Kidney epithelial cell (primary cell): ENCODE measurements at regions not wholly inside any gene's neighbourhood (a gene's known extent, or its start where the extent isn't known, plus 50 kb on each side); places are given as distances from the start of the nearest gene placed in this dataset.

Source experiments
- DNase-seq: peaks from one replicate; pipeline ENCODE4 v3.0.0-alpha.2; 2010; ENCODE audit warnings: low read depth
- H3K27me3 ChIP-seq: 2 replicates; pipeline ENCODE4 v1.6.0; 2011; ENCODE audit warnings: low read length; ENCODE audit not compliant: control insufficient read depth, insufficient read depth
- H3K36me3 ChIP-seq: 2 replicates; pipeline ENCODE4 v1.5.1; 2011; ENCODE audit warnings: low read length; ENCODE audit not compliant: control insufficient read depth, insufficient read depth
- H3K4me3 ChIP-seq: 2 replicates; pipeline ENCODE4 v1.5.1; 2011; ENCODE audit warnings: low read depth, mild to moderate bottlenecking, control low read depth, low read length
- TF ChIP-seq, protein P1 (sequence below): IDR thresholded peaks from 2 replicates; pipeline ENCODE4 v1.5.1; 2011; ENCODE audit warnings: mild to moderate bottlenecking, moderate library complexity, low read length, control low read depth, inconsistent platforms; ENCODE audit not compliant: insufficient read depth, poor library complexity, severe bottlenecking

DNA sequence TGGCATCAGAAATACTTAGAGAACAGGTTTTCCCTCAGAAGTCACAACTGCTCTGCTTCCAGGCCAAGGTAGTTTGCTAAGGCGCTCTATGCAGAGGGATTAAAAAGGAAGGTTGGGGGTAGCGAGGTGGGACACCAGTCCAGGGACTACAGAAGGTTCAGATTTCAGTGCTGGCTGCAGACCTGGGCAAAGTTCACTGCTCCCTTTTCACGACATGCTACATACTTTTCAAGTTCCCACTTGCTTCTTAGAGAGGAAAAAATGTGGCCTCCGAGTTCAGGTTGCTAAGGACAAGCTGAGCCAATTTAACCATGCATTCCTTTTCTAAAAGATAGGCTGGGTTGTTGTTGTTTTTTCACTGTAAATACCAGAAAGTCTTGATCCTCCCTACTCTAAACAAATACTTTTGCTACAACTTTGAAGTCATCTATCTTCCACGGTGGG lies 158.6 kb upstream of the NR2F2 start:
- Histone ChIP-seq H3K4me3 (no peak overlapping the region), H3K27me3 (no peaks in the 10 kb centered on the region), H3K36me3 (no peaks in the 10 kb centered on the region)
- no peak for DNase-seq
- TF ChIP-seq, protein P1, sequence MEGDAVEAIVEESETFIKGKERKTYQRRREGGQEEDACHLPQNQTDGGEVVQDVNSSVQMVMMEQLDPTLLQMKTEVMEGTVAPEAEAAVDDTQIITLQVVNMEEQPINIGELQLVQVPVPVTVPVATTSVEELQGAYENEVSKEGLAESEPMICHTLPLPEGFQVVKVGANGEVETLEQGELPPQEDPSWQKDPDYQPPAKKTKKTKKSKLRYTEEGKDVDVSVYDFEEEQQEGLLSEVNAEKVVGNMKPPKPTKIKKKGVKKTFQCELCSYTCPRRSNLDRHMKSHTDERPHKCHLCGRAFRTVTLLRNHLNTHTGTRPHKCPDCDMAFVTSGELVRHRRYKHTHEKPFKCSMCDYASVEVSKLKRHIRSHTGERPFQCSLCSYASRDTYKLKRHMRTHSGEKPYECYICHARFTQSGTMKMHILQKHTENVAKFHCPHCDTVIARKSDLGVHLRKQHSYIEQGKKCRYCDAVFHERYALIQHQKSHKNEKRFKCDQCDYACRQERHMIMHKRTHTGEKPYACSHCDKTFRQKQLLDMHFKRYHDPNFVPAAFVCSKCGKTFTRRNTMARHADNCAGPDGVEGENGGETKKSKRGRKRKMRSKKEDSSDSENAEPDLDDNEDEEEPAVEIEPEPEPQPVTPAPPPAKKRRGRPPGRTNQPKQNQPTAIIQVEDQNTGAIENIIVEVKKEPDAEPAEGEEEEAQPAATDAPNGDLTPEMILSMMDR: no peak

DNA sequence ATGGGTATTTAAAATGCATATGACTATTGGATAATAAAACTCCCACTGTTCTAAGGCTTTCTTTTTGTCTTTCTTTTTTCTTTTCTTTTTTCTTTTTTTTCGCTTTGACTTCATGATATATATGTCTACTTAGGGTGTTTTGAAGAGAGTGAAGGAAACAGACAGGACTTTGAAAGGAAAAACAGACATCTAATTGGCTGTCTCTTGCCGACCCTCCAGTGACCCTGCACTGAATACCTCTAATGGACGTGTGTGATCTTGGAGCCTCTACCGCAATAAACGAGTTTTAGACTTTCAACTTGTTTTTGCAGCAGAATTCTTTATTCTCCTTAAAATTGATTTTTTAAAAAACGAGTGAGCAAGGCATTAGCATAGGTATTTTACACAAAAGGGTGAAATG lies 158.1 kb upstream of the NR2F2 start:
- H3K36me3 ChIP-seq: no peaks in the 10 kb centered on the region
- TF ChIP-seq, protein P1: no peak
- no peak overlapping the region for H3K4me3 ChIP-seq

DNA sequence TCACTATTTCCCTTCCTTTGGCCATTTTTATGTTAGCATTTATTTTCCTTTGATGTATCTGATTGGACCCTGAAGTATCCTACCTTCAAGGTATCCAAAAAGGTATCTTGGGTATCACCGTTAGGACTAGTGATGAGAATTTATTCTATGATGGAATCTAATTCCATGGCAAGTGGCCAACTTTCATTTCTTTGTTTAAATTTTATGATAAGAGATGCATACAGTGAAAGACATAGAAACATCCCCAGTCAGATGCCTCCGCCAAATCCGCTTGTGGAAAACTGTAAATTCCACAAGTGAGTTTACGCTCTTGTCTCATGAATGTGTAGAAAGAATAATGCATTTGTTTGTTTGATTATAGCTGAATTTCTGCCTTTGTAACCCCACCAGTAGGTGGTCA lies 153.7 kb upstream of the NR2F2 start:
- TF ChIP-seq, protein P1: no peak
- Histone ChIP-seq H3K4me3 (no peak overlapping the region), H3K27me3 (no peaks in the 10 kb centered on the region), H3K36me3 (no peaks in the 10 kb centered on the region)
- no peak for DNase-seq

More for the DNA sequence above, 158.1 kb upstream of the NR2F2 start:
- no peak for DNase-seq
- no peaks in the 10 kb centered on the region for H3K27me3 ChIP-seq

DNA sequence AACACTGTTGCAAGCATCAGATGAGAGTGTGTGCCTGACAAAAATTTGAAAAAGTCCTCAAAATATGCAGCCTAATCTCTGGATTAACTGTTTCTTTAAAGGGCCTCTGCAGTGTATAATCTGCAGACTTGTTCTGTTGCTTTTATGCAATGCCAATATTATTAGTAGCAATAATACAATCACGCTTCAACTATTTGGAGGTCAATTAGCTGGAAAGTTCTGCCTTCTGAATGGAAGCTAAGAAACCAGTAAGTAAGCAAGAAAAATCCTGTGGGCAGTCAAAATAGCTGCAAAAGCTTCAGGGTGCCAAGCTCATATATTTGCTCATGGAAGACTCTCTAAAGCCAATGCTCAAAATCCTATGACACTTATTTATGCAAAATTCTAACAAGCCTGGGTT lies 153.2 kb upstream of the NR2F2 start:
- DNase-seq: no peak
- no peaks in the 10 kb centered on the region for H3K27me3 ChIP-seq
- H3K4me3 ChIP-seq: no peak overlapping the region
- no peaks in the 10 kb centered on the region for H3K36me3 ChIP-seq
- TF ChIP-seq, protein P1: no peak

DNA sequence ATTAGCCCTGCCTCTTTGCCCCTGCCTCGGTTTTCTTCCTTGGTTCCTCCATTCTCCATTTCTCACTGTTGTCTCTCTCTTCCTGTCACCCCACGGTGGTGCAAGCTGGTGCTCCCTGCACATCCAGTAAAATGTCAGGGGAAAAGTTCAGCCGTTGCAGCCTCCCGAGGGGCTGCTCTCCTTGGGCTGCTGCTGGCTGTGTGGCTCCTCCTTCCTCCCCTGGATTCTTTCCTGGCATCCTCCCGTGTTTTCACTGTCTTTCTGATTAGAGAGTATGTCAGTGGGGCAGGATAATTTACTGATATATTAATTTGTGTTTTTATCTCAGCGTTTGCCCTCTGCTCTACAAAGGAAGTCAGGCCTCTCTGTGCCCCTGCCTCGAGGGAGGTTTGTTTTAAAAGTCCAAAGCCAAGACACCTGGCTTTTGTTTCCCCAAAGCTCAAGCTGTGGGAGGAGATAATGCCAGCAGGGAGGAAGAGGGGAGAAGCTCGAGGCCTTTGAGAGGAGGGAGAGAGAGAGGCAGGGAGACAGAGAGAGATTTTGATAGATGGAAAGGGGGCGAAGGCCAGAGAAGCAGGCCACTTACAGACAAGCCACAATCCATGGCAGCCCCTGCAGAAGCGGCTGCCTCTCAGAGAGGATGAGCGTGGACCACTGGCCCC lies 150.3 kb upstream of the NR2F2 start:
- Histone ChIP-seq H3K36me3 (no peaks in the 10 kb centered on the region), H3K4me3 (no peak overlapping the region), H3K27me3 (no peaks in the 10 kb centered on the region)
- TF ChIP-seq, protein P1: no peak
- DNase-seq: no peak

DNA sequence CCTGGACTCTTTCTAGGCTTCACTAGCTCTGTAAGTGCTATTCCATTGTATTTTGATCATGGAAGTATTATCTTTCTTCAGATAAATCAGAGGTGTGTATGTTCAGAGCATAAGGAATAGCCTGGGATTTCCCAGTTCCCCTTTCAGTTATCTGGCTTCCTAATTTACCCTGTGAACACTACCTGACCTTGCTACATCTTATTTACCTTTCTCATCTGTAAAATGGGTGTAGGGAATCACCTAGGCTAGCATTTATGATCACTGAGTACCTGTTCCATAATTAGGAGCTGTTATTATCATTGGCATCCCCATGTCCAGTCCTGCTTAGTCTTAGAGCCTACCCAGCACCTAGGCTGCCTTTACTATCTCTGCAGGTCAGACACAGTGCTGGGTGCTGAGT lies 149.3 kb upstream of the NR2F2 start:
- TF ChIP-seq, protein P1: no peak
- Histone ChIP-seq H3K4me3 (no peak overlapping the region), H3K36me3 (no peaks in the 10 kb centered on the region), H3K27me3 (no peaks in the 10 kb centered on the region)
- DNase-seq: no peak
